Fibroblast of the aortic adventitia (primary cell): ENCODE measurements at regions not wholly inside any gene's neighbourhood (a gene's known extent, or its start where the extent isn't known, plus 50 kb on each side); places are given as distances from the start of the nearest gene placed in this dataset.

Source experiments
- DNase-seq: peaks from one replicate; pipeline ENCODE4 v3.0.0-alpha.2; 2010; ENCODE audit warnings: low read depth
- H3K4me3 ChIP-seq: 2 replicates; pipeline ENCODE4 v1.5.1; 2011; ENCODE audit warnings: low read depth, mild to moderate bottlenecking, control low read depth, low read length, moderate library complexity
- TF ChIP-seq, protein P1 (sequence below): IDR thresholded peaks from 2 replicates; pipeline ENCODE4 v1.5.1; 2011; ENCODE audit warnings: mild to moderate bottlenecking, low read length, control low read depth, inconsistent platforms; ENCODE audit not compliant: insufficient read depth

DNA sequence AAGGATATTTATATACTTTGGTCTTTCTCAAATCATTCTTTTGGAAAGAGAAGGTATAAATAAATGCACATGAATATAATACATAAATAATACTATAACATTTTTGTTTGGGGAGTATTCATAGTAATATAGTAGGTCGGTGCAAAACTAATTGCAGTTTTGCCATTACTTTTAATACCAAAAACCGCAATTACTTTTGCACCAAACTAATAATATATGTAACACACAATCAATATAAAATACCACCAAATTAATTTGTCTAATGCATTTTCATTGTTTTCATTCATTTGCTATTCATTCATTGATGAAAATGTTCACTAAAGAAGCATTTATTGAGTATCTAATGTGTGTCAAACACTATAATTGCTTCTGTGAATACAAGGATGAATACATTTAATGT is 219.0 kb downstream of the RWDD3 start:
- H3K4me3 ChIP-seq, result no peak overlapping the region
- DNase-seq, result no peak
- TF ChIP-seq, protein P1, sequence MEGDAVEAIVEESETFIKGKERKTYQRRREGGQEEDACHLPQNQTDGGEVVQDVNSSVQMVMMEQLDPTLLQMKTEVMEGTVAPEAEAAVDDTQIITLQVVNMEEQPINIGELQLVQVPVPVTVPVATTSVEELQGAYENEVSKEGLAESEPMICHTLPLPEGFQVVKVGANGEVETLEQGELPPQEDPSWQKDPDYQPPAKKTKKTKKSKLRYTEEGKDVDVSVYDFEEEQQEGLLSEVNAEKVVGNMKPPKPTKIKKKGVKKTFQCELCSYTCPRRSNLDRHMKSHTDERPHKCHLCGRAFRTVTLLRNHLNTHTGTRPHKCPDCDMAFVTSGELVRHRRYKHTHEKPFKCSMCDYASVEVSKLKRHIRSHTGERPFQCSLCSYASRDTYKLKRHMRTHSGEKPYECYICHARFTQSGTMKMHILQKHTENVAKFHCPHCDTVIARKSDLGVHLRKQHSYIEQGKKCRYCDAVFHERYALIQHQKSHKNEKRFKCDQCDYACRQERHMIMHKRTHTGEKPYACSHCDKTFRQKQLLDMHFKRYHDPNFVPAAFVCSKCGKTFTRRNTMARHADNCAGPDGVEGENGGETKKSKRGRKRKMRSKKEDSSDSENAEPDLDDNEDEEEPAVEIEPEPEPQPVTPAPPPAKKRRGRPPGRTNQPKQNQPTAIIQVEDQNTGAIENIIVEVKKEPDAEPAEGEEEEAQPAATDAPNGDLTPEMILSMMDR, result no peak

DNA sequence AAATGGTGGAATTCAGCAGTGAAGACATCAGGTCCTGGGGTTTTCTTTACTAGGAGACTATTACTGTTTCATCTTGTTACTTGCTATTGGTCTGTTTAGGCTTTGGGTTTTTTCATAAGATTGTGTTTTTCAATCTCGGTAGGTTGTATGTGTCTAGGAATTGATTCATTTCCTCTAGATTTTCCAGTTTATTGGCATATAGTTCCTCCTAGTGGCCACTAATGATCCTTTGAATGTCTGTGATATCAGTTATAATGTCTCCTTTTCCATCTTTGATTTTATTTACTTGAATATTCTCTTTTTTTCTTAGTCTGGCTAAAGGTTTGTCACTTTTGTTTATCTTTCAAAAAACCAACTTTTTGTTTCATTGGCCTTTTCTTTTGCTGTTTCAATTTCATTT is 233.0 kb downstream of the RWDD3 start:
- DNase-seq, result no peak
- H3K4me3 ChIP-seq, result no peak overlapping the region
- TF ChIP-seq, protein P1, result peak; percentile 0

DNA sequence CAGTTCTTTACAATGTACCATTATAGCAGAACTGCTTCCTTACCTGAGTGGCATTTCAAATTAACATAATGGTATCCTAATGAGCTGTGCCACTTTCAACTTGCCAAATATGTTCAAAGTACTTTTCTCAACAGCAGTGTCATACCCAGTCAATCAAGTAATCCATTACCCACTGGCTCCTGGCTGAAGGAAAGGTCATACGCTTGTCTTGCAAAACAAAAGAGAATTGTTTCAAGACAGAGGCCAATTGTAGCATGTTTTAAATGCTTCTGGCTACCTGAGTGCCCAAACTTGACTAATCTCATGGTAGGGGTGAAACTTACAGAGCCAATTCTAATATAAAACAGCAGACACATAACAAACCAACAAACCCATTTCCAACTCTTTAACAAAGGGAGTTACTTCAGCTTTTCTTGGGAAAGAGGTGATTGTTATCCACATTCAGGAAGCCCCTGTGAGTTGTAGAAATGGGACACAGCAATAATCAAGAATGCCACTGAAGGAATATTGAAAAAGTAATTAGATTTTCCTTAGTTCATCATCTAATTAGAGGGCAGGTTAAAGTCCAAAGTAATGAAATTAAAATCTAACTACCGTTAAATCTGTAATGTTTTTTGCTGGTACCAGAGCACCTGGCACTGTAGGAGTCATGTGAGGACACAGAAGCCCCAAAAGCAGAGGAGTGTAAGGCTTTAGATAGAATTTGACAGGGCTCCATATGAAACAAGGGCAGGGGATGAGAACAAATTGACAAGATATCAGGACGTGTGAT is 241.9 kb downstream of the RWDD3 start:
- H3K4me3 ChIP-seq, result no peak overlapping the region
- DNase-seq, result no peak
- TF ChIP-seq, protein P1, result no peak

DNA sequence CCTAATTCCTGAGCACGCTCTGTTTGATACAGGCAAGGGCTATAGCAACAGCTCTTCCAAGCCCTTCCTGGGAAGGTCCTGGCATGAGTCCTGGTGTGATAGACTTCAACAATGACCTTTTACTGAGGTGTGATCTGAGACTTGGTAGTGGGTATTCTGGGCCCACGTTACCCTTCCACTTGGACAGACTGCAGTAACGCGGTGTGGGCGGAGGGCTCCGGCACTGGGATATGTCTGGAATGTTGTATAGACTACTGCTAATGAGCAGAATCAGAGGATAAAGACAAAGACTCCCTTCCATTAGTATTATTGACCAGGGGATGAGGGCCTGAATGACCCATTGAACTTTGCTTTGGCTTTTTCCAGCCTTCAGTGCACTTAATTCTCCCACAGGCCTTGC is 262.3 kb downstream of the RWDD3 start:
- DNase-seq, result no peak
- TF ChIP-seq, protein P1, result no peak
- no peak overlapping the region for H3K4me3 ChIP-seq

DNA sequence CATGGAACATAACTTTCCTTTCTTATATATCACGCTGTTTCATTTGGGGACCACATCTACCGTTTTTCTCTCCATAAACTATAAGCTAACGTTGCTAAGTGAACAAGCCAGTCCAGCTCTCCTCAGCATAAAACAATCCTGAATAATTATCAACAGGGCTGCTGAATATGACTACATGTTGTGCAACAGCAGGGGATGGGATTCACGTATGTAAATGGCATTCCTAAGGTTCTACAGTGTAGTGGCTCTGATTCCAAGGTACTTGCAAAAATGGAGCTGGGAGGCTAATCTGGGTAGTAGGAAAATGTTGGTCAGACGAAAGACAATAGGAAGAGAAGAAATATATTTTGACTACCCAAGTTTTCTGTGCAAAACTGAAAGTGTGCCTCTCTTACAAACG is 262.8 kb downstream of the RWDD3 start:
- H3K4me3 ChIP-seq, result no peak overlapping the region
- DNase-seq, result no peak
- TF ChIP-seq, protein P1, result no peak

DNA sequence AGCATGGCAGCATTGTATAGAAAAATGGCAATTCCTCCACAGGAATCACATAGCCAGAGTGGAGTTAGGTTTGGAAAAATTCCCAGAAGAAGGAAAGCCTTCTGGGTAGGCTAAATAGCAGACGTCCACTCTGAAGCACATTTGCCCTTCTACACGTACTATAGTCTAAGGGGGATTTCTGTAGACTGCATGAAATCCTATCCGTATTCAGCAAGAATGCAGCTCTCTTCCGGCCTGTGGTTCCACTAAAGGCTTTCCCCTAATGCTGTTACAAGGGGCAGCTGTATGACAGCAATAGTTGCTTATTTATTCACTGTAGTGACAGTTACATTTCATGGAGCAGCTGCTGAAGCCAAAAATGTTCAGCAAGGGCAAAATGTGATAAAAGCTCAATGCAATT is 263.6 kb downstream of the RWDD3 start:
- DNase-seq, result no peak
- TF ChIP-seq, protein P1, result no peak
- no peak overlapping the region for H3K4me3 ChIP-seq
